Lower leg skin (tissue), 4 donors: ENCODE measurements at regions not wholly inside any gene's neighbourhood (a gene's known extent, or its start where the extent isn't known, plus 50 kb on each side); places are given as distances from the start of the nearest gene placed in this dataset.

Source experiments
- DNase-seq, 2 donors: peaks; one replicate each; pipeline ENCODE4 v3.0.0-alpha.2; 2019; ENCODE audit warnings: low spot score in 2 of 2
- H3K4me3 ChIP-seq: fragments of 200-600 bp; sonication (generic); 2 replicates; pipeline ENCODE4 v1.5.1; 2017; ENCODE audit warnings: mild to moderate bottlenecking, low read depth; ENCODE audit not compliant: poor library complexity, severe bottlenecking
- CTCF ChIP-seq, 3 donors: fragments of 450-650 bp; IDR thresholded peaks; one replicate each; pipeline ENCODE4 v1.5.1; 2016; ENCODE audit warnings: antibody characterized with exemption in 3 of 3, mild to moderate bottlenecking in 3 of 3, moderate library complexity in 2 of 3
- POLR2A ChIP-seq, 2 donors: fragments of 450-650 bp; IDR thresholded peaks; one replicate each; pipeline ENCODE4 v1.6.1; 2016 to 2017; ENCODE audit warnings: antibody characterized with exemption in 2 of 2, mild to moderate bottlenecking in 1 of 2, moderate library complexity in 1 of 2
- WGBS, 2 donors: methylation state at CpG; one replicate each; pipeline ENCODE4 v1.1.5; 2018; 5-methylcytosine and 5-hydroxymethylcytosine counted together
- intact Hi-C: fragments of 100-400 bp; cut with DNase I; formaldehyde crosslinking; loops from one replicate; pipeline ENCODE4 v1.15.0; 2023; ENCODE audit warnings: low total_unique reads

GRCh38 chr4:108297605-108298004 lies 128.9 kb upstream of the LEF1 start:
- H3K4me3 ChIP-seq = no peak overlapping the region
- intact Hi-C loops = no loop called here
- 55 to 57% methylated on average over 2 of the region's 2 CpGs for WGBS, 2 donors
- DNase-seq = no peak
- TF ChIP-seq CTCF (IDR thresholded peaks at IDR 0.05) = no peak

- H3K4me3 ChIP-seq = no peak overlapping the region
- TF ChIP-seq POLR2A (IDR thresholded peaks at IDR 0.05) (no peak), CTCF (IDR thresholded peaks at IDR 0.05) (no peak)
- no peak for DNase-seq
- intact Hi-C loops = no loop called here
These were observed 123.5 kb upstream of the LEF1 start for GRCh38 chr4:108292229-108292628.

- no peak for DNase-seq
- no peak for TF ChIP-seq POLR2A (IDR thresholded peaks at IDR 0.05)
- TF ChIP-seq CTCF (IDR thresholded peaks at IDR 0.05) = no peak
- H3K4me3 ChIP-seq = no peak overlapping the region
- intact Hi-C loops = no loop called here
- WGBS, 2 donors = 87 to 93% methylated on average over 2 of the region's 2 CpGs
These were observed 122.4 kb upstream of the LEF1 start for GRCh38 chr4:108291137-108291536.

GRCh38 chr4:108287834-108288413 lies 119.2 kb upstream of the LEF1 start:
- TF ChIP-seq POLR2A (IDR thresholded peaks at IDR 0.05) (no peak), CTCF (IDR thresholded peaks at IDR 0.05) (no peak)
- DNase-seq = no peak
- no peak overlapping the region for H3K4me3 ChIP-seq
- intact Hi-C loops = no loop called here
- WGBS, 2 donors = 47 to 59% methylated on average over 1 of the region's 1 CpG

- H3K4me3 ChIP-seq = no peak overlapping the region
- intact Hi-C loops = no loop called here
- TF ChIP-seq CTCF (IDR thresholded peaks at IDR 0.05) (no peak), POLR2A (IDR thresholded peaks at IDR 0.05) (no peak)
- no peak for DNase-seq
These were observed 111.3 kb upstream of the LEF1 start for GRCh38 chr4:108280072-108280471.

GRCh38 chr4:108276690-108277089 lies 108.0 kb upstream of the LEF1 start:
- DNase-seq = no peak
- TF ChIP-seq CTCF (IDR thresholded peaks at IDR 0.05) = no peak
- no peak for TF ChIP-seq POLR2A (IDR thresholded peaks at IDR 0.05)

More at GRCh38 chr4:108276690-108277089, 108.0 kb upstream of the LEF1 start:
- intact Hi-C loops = no loop called here
- 63 to 71% methylated on average over 3 of the region's 3 CpGs for WGBS, 2 donors
- H3K4me3 ChIP-seq = no peak overlapping the region
